ENCODE measurements at regions not wholly inside any gene's neighbourhood (a gene's known extent, or its start where the extent isn't known, plus 50 kb on each side); places are given as distances from the start of the nearest gene placed in this dataset.
"Not testable (repeated sequence)": the region's sequence is repeated elsewhere in the genome, so short reads cannot be mapped to it uniquely, and the experiment has no call there.

DNA sequence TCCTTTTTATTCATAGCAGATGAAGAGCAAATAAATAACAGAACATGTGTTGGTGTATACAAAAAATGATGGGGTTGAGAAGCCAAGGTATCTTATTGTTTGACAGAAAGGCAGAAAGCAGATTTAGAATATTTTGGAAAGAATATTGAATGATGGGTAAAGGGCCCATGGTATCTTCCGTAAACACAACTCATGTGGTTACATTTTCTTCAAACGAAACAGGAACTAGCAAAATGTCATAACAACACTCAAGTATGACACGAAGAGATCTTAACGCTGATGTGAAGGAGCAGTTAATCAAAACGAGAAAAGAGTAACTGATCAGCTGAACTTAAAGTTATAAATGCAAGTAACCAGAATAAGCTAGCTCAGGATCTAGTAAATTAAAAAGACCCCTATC lies 195.7 kb upstream of the GK2 start:
- FAIRE-seq (no peak), DNase-seq (ENCODE audit: insufficient read length, low spot score) (no peak)
- TF ChIP-seq, protein P1, sequence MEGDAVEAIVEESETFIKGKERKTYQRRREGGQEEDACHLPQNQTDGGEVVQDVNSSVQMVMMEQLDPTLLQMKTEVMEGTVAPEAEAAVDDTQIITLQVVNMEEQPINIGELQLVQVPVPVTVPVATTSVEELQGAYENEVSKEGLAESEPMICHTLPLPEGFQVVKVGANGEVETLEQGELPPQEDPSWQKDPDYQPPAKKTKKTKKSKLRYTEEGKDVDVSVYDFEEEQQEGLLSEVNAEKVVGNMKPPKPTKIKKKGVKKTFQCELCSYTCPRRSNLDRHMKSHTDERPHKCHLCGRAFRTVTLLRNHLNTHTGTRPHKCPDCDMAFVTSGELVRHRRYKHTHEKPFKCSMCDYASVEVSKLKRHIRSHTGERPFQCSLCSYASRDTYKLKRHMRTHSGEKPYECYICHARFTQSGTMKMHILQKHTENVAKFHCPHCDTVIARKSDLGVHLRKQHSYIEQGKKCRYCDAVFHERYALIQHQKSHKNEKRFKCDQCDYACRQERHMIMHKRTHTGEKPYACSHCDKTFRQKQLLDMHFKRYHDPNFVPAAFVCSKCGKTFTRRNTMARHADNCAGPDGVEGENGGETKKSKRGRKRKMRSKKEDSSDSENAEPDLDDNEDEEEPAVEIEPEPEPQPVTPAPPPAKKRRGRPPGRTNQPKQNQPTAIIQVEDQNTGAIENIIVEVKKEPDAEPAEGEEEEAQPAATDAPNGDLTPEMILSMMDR (IDR thresholded peaks at IDR 0.05; ENCODE audit: insufficient read depth, missing control alignments): no peak

DNA sequence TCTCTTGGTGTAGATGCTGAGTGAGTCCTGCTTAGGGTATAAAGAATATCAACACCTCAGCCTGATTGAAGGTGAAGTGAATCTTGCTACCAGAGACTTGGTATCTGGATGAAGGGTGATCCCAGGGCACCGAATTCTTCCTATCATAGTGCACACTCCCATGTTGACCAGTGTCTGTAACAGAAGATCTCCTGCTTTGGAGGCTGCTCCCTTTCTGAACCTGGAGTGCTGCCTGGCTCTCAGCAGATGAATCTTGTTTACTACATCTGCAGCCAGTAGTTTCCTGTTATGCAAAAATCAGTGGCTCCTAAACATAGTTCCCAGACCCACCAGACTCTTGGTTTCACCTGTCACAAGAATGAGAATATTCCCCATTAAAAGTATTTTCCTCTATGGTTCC lies 191.7 kb upstream of the GK2 start:
- TF ChIP-seq, protein P1 (IDR thresholded peaks at IDR 0.05; ENCODE audit: insufficient read depth, missing control alignments): no peak
- no peak for FAIRE-seq
- no peak for DNase-seq (ENCODE audit: insufficient read length, low spot score)

DNA sequence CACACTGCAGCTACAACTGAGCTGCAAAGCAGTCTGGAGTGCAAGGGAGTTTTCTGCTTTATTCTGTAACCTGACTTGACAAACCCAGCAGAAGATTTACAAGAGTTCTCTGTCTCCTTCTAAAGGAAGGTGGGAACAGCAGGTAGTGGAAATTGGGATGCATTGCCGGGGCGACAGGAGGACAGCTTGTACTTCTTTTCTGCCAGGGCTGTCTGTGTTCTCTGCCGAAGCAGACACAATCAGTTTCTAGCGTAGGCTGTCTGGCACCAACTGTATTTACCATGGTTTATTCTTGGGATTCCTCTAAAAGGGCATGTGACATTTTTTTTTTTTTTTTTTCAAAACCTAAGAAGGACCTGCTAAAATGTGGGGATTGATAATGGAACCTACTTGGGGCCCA lies 190.8 kb upstream of the GK2 start:
- DNase-seq (ENCODE audit: insufficient read length, low spot score) (no peak), FAIRE-seq (no peak)
- TF ChIP-seq, protein P1 (IDR thresholded peaks at IDR 0.05; ENCODE audit: insufficient read depth, missing control alignments): no peak

DNA sequence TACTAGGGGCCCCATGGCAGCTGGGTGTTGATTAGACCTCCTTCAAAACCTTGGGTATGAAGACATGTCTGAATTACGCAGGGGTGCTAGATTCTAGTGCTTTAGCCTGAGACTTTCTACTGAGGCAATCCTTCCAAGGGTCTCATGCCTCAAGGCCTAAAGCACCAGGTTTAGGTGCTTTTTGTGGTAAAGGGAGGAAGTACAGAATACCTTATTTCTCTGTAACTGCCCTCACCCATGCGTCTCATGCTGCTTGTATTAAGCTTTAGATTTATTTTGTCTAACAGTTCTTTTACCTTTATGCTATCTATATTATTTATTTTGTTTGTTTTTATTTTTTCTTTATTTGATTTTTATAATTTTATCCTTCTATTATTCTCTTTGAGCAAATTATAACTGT lies 190.2 kb upstream of the GK2 start:
- DNase-seq (ENCODE audit: insufficient read length, low spot score) (no peak), FAIRE-seq (no peak)
- TF ChIP-seq, protein P1 (IDR thresholded peaks at IDR 0.05; ENCODE audit: insufficient read depth, missing control alignments): no peak

DNA sequence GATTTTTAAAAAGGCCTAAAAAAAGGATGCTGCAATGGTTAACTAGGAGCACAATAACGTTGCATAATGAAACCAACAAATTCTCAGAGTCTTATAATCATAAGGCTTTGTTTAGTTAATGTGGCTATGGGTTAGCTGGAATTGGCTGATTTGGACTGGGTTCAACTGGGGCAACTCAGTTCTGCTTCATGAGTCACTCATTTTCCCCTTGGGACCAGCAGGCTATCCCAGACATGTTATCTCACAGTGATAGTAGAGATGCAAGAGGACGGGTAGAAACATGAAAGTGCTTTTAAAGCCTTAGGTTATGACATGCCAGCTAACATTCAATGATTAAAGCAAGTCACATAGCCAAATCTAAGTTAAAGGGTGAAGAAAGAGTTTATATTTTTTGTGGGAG lies 189.2 kb upstream of the GK2 start:
- TF ChIP-seq, protein P1 (IDR thresholded peaks at IDR 0.05; ENCODE audit: insufficient read depth, missing control alignments): no peak
- DNase-seq (ENCODE audit: insufficient read length, low spot score): no peak
- no peak for FAIRE-seq

DNA sequence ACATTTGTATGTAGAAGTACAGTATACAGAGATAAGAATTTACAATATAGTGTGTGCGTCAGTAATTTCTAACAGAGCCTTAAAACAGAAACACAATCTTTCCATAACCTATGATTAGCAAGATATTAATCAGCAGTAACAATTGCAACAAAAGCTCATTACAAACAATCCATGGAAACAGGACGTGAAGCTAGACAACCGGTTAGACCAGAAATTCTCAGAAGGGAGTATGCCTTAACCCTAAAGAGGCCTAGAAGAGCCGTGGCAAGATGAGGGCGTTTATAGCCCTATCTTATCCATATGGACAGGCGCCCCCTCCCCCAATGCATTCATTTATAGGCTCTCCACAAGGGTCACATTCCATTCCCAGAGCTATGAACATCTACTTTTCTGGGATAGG lies 184.2 kb upstream of the GK2 start:
- not testable (repeated sequence) for DNase-seq (ENCODE audit: insufficient read length, low spot score); FAIRE-seq

DNA sequence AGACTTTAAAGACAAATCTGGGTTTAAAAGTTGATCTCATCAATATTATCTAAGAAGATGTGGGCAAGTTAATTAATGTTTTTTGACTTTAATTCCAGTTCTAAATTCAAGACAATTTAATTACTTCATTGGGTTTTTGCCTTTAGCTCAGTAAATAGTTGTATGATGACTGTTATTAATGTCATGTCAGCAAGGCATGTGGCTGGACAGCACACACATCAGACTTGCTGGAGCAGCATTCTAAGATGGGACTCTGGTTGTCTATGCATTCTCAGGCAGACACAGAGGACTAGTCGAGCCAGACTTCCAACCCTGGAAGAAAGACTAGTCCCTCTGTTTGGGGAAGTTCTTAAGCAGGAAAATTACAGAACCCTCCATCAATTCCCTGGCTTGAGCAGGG lies 180.7 kb upstream of the GK2 start:
- TF ChIP-seq, protein P1 (IDR thresholded peaks at IDR 0.05; ENCODE audit: insufficient read depth, missing control alignments): no peak
- no peak for FAIRE-seq
- no peak for DNase-seq (ENCODE audit: insufficient read length, low spot score)

DNA sequence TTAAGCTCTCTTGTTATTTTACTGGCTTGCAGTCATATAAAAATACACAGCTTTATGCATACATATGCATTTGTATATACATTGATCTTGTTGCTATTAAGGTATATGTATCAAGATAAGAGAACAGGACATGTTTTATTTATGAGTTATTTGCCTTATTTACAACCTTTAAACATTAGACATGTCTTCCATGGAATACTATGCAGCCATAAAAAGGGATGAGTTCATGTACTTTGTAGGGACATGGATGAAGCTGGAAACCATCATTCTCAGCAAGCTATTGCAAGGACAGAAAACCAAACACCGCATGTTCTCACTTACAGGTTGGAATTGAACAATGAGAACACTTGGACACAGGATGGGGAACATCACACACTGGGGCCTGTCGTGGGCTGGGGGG lies 179.2 kb upstream of the GK2 start:
- not testable (repeated sequence) for FAIRE-seq; DNase-seq (ENCODE audit: insufficient read length, low spot score)
